ENCODE measurements at regions not wholly inside any gene's neighbourhood (a gene's known extent, or its start where the extent isn't known, plus 50 kb on each side); places are given as distances from the start of the nearest gene placed in this dataset.

GRCh38 chrX:4059893-4060292 is 346.4 kb upstream of the PRKX start:
- TF ChIP-seq CTCF (IDR thresholded peaks at IDR 0.05) (no peak), POLR2A (IDR thresholded peaks at IDR 0.05) (no peak)
- no peaks in the 10 kb centered on the region for H3K36me3 ChIP-seq (replicated peaks in 1 of 2)
- H3K27ac ChIP-seq, result no peak overlapping the region
- 62 to 80% (median 69%) methylated on average over 2 of the region's 2 CpGs for WGBS, 4 donors
- intact Hi-C loops (cut with DNase I), result no loop called here
- H3K9me3 ChIP-seq (replicated peaks in 1 of 3), result no peaks in the 10 kb centered on the region
- no peaks in the 10 kb centered on the region for H3K4me1 ChIP-seq (replicated peaks in 1 of 2)
- H3K27me3 ChIP-seq, result no peaks in the 10 kb centered on the region
- no peak overlapping the region for H3K4me3 ChIP-seq
- no peak for DNase-seq

GRCh38 chrX:4043951-4044350 is 330.5 kb upstream of the PRKX start:
- H3K27me3 ChIP-seq, result no peaks in the 10 kb centered on the region
- no peak overlapping the region for H3K27ac ChIP-seq
- intact Hi-C loops (cut with DNase I), result no loop called here
- H3K4me1 ChIP-seq (replicated peaks in 1 of 2), result no peaks in the 10 kb centered on the region
- no peaks in the 10 kb centered on the region for H3K36me3 ChIP-seq (replicated peaks in 1 of 2)
- no peak for TF ChIP-seq POLR2A (IDR thresholded peaks at IDR 0.05)
- TF ChIP-seq CTCF (IDR thresholded peaks at IDR 0.05), result no peak
- H3K9me3 ChIP-seq (replicated peaks in 1 of 3), result no peaks in the 10 kb centered on the region
- H3K4me3 ChIP-seq, result no peak overlapping the region
- 50 to 67% (median 51%) methylated on average over 5 to 6 of the region's 6 CpGs for WGBS, 4 donors
- no peak for DNase-seq

GRCh38 chrX:4035874-4036273 is 322.4 kb upstream of the PRKX start:
- H3K9me3 ChIP-seq (replicated peaks in 1 of 3), result no peaks in the 10 kb centered on the region
- no peak for DNase-seq
- 55 to 66% (median 61%) methylated on average over 2 of the region's 2 CpGs for WGBS, 4 donors
- no peaks in the 10 kb centered on the region for H3K4me1 ChIP-seq (replicated peaks in 1 of 2)
- no peak overlapping the region for H3K4me3 ChIP-seq
- no peaks in the 10 kb centered on the region for H3K27me3 ChIP-seq
- no peak for TF ChIP-seq CTCF (IDR thresholded peaks at IDR 0.05)
- TF ChIP-seq POLR2A (IDR thresholded peaks at IDR 0.05), result no peak
- intact Hi-C loops (cut with DNase I), result no loop called here
- H3K27ac ChIP-seq, result no peak overlapping the region
- H3K36me3 ChIP-seq (replicated peaks in 1 of 2), result no peaks in the 10 kb centered on the region

GRCh38 chrX:4028151-4028550 is 314.7 kb upstream of the PRKX start:
- no peaks in the 10 kb centered on the region for H3K36me3 ChIP-seq (replicated peaks in 1 of 2)
- H3K4me3 ChIP-seq, result no peak overlapping the region
- no peaks in the 10 kb centered on the region for H3K9me3 ChIP-seq (replicated peaks in 1 of 3)
- 65 to 77% (median 67%) methylated on average over 7 of the region's 7 CpGs for WGBS, 4 donors
- no peak for TF ChIP-seq CTCF (IDR thresholded peaks at IDR 0.05)
- no peak for TF ChIP-seq POLR2A (IDR thresholded peaks at IDR 0.05)
- no peak overlapping the region for H3K27ac ChIP-seq
- DNase-seq, result no peak
- H3K4me1 ChIP-seq (replicated peaks in 1 of 2), result no peaks in the 10 kb centered on the region
- no peaks in the 10 kb centered on the region for H3K27me3 ChIP-seq
- intact Hi-C loops (cut with DNase I), result no loop called here
